ENCODE measurements at regions not wholly inside any gene's neighbourhood (a gene's known extent, or its start where the extent isn't known, plus 50 kb on each side); places are given as distances from the start of the nearest gene placed in this dataset.

GRCh38 chr17:74049167-74049966 is 154.1 kb upstream of the RPL38 start:
- peaks cover 52% of the 10 kb centered on the region for H3K4me1 Mint-ChIP-seq (ENCODE audit: low read depth, unreplicated experiment)
- H3K27ac Mint-ChIP-seq (ENCODE audit: unreplicated experiment): peak overlapping the region; percentile 70

GRCh38 chr17:74049967-74050458 is 153.5 kb upstream of the RPL38 start:
- Mint-ChIP-seq H3K27ac (ENCODE audit: unreplicated experiment) (no peak overlapping the region), H3K4me1 (ENCODE audit: low read depth, unreplicated experiment) (peaks cover 56% of the 10 kb centered on the region), H3K36me3 (ENCODE audit: unreplicated experiment) (no peaks in the 10 kb centered on the region), H3K27me3 (ENCODE audit: unreplicated experiment) (peaks cover 12% of the 10 kb centered on the region), H3K4me3 (ENCODE audit: unreplicated experiment) (peak overlapping the region; percentile 49), H3K9me3 (ENCODE audit: unreplicated experiment) (peaks cover 7% of the 10 kb centered on the region)
- TF ChIP-seq, protein P1, sequence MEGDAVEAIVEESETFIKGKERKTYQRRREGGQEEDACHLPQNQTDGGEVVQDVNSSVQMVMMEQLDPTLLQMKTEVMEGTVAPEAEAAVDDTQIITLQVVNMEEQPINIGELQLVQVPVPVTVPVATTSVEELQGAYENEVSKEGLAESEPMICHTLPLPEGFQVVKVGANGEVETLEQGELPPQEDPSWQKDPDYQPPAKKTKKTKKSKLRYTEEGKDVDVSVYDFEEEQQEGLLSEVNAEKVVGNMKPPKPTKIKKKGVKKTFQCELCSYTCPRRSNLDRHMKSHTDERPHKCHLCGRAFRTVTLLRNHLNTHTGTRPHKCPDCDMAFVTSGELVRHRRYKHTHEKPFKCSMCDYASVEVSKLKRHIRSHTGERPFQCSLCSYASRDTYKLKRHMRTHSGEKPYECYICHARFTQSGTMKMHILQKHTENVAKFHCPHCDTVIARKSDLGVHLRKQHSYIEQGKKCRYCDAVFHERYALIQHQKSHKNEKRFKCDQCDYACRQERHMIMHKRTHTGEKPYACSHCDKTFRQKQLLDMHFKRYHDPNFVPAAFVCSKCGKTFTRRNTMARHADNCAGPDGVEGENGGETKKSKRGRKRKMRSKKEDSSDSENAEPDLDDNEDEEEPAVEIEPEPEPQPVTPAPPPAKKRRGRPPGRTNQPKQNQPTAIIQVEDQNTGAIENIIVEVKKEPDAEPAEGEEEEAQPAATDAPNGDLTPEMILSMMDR (IDR thresholded peaks at IDR 0.05; ENCODE audit: partially characterized antibody, unreplicated experiment): no peak
- no peak for DNase-seq

More at GRCh38 chr17:74049167-74049966, 154.1 kb upstream of the RPL38 start:
- H3K27me3 Mint-ChIP-seq (ENCODE audit: unreplicated experiment): peaks cover 12% of the 10 kb centered on the region
- TF ChIP-seq, protein P1 (IDR thresholded peaks at IDR 0.05; ENCODE audit: partially characterized antibody, unreplicated experiment): no peak
- H3K9me3 Mint-ChIP-seq (ENCODE audit: unreplicated experiment): peaks cover 7% of the 10 kb centered on the region
- DNase-seq: no peak
- no peaks in the 10 kb centered on the region for H3K36me3 Mint-ChIP-seq (ENCODE audit: unreplicated experiment)
- peak overlapping the region; percentile 49 for H3K4me3 Mint-ChIP-seq (ENCODE audit: unreplicated experiment)

GRCh38 chr17:74051348-74051747 is 152.1 kb upstream of the RPL38 start:
- peaks cover 12% of the 10 kb centered on the region for H3K27me3 Mint-ChIP-seq (ENCODE audit: unreplicated experiment)
- TF ChIP-seq, protein P1 (IDR thresholded peaks at IDR 0.05; ENCODE audit: partially characterized antibody, unreplicated experiment): no peak
- H3K36me3 Mint-ChIP-seq (ENCODE audit: unreplicated experiment): no peaks in the 10 kb centered on the region
- no peak overlapping the region for H3K4me3 Mint-ChIP-seq (ENCODE audit: unreplicated experiment)
- H3K27ac Mint-ChIP-seq (ENCODE audit: unreplicated experiment): peak overlapping the region; percentile 55
- H3K4me1 Mint-ChIP-seq (ENCODE audit: low read depth, unreplicated experiment): peaks cover 57% of the 10 kb centered on the region
- no peak for DNase-seq
- peaks cover 7% of the 10 kb centered on the region for H3K9me3 Mint-ChIP-seq (ENCODE audit: unreplicated experiment)

DNA sequence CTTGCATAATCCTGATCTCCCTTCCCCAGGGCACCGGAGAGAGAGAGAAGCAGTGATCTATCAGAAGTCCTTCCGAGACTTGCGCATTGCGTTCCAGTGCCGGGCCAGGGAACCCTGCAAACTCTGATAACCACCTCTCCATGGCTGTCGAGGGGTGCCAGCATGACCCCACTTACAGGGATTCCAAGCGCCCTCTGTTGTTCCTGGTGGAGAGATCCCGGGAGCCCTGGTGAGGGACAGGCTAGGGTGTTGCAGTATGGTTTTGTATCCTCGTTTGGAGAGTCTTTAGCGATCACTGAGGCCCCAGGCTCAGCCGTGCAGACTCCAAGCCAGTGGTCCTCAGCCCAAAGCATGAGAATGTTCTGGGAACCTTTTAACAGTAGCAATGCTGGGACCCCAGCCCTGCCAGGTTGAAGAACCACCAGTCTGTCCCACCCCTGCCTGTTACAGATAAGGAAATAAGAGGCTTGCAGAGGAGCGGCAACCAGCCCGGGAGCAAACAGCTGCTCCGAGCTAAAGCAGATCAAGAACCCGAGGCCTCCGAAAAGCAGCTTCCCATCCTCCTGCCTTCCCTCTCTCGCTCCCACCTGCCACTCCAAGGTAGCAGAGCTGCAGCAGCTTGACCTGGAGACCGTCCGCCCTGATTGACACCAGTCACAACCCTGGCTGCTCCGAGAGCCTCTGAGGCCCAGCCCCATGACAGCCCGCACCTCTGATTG is 150.3 kb upstream of the RPL38 start:
- Mint-ChIP-seq H3K9me3 (ENCODE audit: unreplicated experiment) (peaks cover 8% of the 10 kb centered on the region), H3K36me3 (ENCODE audit: unreplicated experiment) (no peaks in the 10 kb centered on the region), H3K4me1 (ENCODE audit: low read depth, unreplicated experiment) (peaks cover 56% of the 10 kb centered on the region), H3K4me3 (ENCODE audit: unreplicated experiment) (no peak overlapping the region), H3K27me3 (ENCODE audit: unreplicated experiment) (peaks cover 10% of the 10 kb centered on the region), H3K27ac (ENCODE audit: unreplicated experiment) (no peak overlapping the region)
- no peak for DNase-seq
- TF ChIP-seq, protein P1 (IDR thresholded peaks at IDR 0.05; ENCODE audit: partially characterized antibody, unreplicated experiment): no peak

GRCh38 chr17:74053712-74054078 is 149.8 kb upstream of the RPL38 start:
- TF ChIP-seq, protein P1 (IDR thresholded peaks at IDR 0.05; ENCODE audit: partially characterized antibody, unreplicated experiment): no peak
- no peak for DNase-seq
- Mint-ChIP-seq H3K27me3 (ENCODE audit: unreplicated experiment) (peaks cover 13% of the 10 kb centered on the region), H3K9me3 (ENCODE audit: unreplicated experiment) (peaks cover 9% of the 10 kb centered on the region), H3K36me3 (ENCODE audit: unreplicated experiment) (no peaks in the 10 kb centered on the region), H3K4me3 (ENCODE audit: unreplicated experiment) (no peak overlapping the region), H3K4me1 (ENCODE audit: low read depth, unreplicated experiment) (peaks cover 52% of the 10 kb centered on the region), H3K27ac (ENCODE audit: unreplicated experiment) (no peak overlapping the region)

Data from glutamatergic neuron (in vitro differentiated cells).